ENCODE measurements at regions not wholly inside any gene's neighbourhood (a gene's known extent, or its start where the extent isn't known, plus 50 kb on each side); places are given as distances from the start of the nearest gene placed in this dataset.

DNA sequence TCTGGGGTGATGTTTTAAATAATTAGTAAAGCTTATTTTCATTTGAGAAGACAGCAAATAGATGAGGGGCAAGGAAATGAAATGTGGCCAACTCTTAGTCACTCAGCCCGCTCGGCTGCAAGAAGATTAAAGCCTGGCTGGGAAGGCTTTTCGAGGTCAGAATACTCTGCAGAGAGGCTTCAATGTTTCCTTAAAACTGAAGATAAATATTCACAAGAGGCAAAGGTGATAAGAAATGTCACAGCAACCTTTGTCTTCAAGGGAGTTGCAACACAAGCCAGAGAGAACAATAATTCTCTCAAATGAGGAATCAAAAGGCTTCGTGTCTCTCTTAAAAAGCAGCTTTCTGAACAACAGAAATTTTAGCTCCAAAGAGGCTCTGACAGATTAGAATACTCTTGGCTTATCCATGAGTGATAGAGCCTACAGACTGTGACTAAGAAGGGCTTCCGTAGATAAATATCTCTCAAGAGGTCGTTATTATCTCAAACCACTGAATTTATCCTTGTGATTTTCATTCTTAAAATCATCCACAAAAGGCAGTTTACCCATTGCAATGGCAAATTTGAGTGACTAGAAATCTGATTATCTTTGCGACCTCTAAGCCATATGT, 92.5 kb downstream of the KLF6 start:
- no peak overlapping the region for H3K4me3 ChIP-seq
- no peak overlapping the region for H3K27ac ChIP-seq
- no peak for DNase-seq (ENCODE audit: low spot score)
- TF ChIP-seq, protein P1, sequence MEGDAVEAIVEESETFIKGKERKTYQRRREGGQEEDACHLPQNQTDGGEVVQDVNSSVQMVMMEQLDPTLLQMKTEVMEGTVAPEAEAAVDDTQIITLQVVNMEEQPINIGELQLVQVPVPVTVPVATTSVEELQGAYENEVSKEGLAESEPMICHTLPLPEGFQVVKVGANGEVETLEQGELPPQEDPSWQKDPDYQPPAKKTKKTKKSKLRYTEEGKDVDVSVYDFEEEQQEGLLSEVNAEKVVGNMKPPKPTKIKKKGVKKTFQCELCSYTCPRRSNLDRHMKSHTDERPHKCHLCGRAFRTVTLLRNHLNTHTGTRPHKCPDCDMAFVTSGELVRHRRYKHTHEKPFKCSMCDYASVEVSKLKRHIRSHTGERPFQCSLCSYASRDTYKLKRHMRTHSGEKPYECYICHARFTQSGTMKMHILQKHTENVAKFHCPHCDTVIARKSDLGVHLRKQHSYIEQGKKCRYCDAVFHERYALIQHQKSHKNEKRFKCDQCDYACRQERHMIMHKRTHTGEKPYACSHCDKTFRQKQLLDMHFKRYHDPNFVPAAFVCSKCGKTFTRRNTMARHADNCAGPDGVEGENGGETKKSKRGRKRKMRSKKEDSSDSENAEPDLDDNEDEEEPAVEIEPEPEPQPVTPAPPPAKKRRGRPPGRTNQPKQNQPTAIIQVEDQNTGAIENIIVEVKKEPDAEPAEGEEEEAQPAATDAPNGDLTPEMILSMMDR (IDR thresholded peaks at IDR 0.05): no peak

DNA sequence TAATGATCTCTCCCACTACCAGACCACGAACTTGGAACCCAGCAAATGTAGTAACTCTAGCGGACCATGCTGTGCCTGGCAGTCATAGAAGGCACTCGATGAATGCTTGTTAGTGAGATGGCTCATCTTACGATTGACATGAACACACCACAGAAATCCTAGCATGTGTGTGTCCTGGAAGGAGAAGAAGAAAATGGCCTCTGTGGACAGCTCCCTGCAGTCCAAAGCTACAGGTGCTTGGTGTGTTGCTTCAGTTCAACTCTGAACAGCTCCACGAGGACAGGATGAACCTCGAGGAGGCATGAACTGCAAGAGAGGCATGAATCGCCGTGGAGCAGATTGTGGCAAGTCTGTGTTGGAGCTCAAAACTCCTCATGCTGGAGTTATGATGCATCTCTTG, 93.5 kb downstream of the KLF6 start:
- no peak for DNase-seq (ENCODE audit: low spot score)
- Histone ChIP-seq H3K27ac (no peak overlapping the region), H3K4me3 (no peak overlapping the region)
- TF ChIP-seq, protein P1 (IDR thresholded peaks at IDR 0.05): no peak

DNA sequence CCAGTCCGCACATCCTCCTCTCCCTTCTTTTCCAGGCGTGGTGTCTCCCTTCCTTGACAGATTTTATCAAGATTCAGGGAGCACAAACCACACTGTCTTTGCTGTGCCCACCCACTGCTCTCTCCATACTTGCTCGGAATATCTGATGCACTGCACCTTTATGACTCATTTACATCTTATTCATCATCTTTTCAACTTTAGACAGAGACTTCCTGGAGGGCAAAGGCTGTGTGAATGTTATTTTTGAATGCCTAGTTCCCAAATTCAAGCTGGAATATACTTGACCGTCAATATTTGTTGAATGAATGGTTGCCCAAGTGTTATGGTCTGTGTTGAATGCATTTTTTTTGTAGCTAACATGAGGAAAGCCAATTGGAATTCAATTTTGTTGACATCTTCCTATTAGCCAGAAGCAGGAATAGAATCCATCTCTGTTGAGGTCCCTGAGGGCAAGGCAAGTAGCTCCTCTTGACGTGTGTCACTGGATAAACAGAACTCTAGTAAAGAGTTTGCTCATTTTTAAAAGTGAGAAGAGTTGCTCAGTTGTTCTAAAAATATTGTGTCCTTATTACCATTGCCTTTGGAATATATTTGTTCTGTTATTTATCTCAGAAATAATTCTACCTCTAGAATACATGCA, 95.0 kb downstream of the KLF6 start:
- Histone ChIP-seq H3K4me3 (no peak overlapping the region), H3K27ac (no peak overlapping the region)
- TF ChIP-seq, protein P1 (IDR thresholded peaks at IDR 0.05): no peak
- DNase-seq (ENCODE audit: low spot score): no peak

DNA sequence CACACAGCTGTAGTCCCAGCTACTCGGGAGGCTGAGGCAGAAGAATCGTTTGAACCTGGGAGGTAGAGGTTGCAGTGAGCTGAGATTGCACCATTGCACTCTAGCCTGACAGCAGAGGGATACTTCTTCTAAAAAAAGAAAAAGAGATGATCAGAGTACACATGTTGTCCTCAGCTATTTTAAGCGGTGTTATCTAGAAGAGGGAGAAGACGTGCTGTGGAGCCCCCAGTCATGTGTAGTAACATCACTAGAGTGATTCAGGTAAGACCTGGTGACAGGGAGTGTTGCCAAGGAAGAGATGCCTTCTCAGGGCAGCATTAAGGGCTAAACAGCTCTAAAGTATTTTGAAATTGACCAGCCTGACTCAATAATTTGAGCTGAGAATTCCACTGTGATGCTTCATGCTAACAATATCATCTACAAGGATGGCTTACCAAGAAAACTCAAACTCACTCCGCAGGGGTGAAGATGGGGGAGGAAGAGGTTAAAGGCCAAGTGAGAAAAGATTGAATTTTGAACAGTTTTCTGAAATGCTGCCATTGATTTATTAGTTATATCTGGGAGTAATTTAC, 97.4 kb downstream of the KLF6 start:
- TF ChIP-seq, protein P1 (IDR thresholded peaks at IDR 0.05): no peak
- Histone ChIP-seq H3K4me3 (no peak overlapping the region), H3K27ac (no peak overlapping the region)
- DNase-seq (ENCODE audit: low spot score): no peak

DNA sequence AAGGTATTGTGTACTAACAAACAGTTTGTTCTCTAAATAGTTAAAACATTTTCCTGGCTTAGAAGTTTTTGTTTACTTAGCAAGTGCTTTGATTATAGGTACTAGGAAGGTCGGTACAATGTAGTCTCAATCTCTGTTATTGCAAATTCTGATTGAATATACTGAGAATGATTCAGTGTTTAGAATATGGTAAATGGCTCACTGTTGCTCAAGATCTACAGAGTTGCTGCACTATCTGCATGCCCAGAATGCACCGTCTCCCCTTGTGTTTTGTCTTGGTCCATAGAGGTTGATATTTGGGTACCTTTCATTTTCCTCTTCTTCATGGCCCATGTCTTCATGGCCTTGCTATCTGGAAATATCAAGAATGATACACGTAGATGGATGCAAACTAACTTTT, 99.6 kb downstream of the KLF6 start:
- DNase-seq (ENCODE audit: low spot score): no peak
- H3K4me3 ChIP-seq: no peak overlapping the region
- no peak overlapping the region for H3K27ac ChIP-seq
- TF ChIP-seq, protein P1 (IDR thresholded peaks at IDR 0.05): no peak

DNA sequence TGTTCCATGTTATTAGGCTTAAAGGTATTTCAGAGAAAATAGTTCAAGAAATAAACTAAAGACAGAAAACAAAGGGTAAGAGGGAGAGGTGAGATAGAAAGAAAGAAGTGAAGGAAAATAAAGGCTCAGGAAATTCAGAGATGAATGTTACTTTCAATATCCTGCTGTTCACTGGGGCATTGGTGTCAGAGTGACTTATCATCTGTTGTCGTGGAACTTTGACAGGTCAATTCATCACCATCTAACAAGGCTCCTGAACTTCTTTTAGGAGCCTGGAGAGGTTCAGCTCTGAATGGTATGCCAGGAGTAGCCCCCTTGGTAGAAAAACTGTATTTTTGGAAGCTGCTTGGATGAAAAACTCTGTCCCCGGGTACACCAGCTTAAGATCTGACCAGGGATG, 100.1 kb downstream of the KLF6 start:
- TF ChIP-seq, protein P1 (IDR thresholded peaks at IDR 0.05): no peak
- no peak overlapping the region for H3K27ac ChIP-seq
- no peak overlapping the region for H3K4me3 ChIP-seq
- no peak for DNase-seq (ENCODE audit: low spot score)

DNA sequence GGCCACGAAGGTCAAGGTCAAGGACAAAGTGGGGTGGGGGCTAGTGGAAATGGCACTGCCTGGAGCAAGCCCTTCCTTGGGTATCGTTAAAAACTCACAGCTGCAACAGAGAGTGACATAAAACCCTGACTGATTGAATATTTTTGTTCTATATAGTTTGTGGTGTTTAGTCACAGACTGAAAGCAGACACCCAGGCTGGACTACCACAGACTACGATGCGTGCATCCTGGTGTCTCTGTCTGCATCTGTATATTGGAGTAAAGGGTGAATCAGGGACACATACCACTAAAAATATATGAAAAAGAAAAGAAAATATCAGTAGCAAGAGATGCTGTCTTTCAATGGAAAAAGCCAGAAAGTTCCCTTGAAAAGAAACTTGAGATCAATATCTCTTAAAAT, 101.4 kb downstream of the KLF6 start:
- no peak overlapping the region for H3K4me3 ChIP-seq
- no peak overlapping the region for H3K27ac ChIP-seq
- TF ChIP-seq, protein P1 (IDR thresholded peaks at IDR 0.05): no peak
- DNase-seq (ENCODE audit: low spot score): no peak
